ENCODE measurements at regions not wholly inside any gene's neighbourhood (a gene's known extent, or its start where the extent isn't known, plus 50 kb on each side); places are given as distances from the start of the nearest gene placed in this dataset.

- CTCF ChIA-PET: no interaction called here
- H3K4me1 Mint-ChIP-seq: no peaks in the 10 kb centered on the region
- no peaks in the 10 kb centered on the region for H3K36me3 Mint-ChIP-seq
- DNase-seq: no peak
- no peak overlapping the region for H3K27ac Mint-ChIP-seq
- no peaks in the 10 kb centered on the region for H3K27me3 Mint-ChIP-seq
- no peak overlapping the region for H3K4me3 Mint-ChIP-seq
- H3K9me3 Mint-ChIP-seq: no peaks in the 10 kb centered on the region
These were observed 295.8 kb downstream of the NDFIP2 start for GRCh38 chr13:79776531-79777295.

DNA sequence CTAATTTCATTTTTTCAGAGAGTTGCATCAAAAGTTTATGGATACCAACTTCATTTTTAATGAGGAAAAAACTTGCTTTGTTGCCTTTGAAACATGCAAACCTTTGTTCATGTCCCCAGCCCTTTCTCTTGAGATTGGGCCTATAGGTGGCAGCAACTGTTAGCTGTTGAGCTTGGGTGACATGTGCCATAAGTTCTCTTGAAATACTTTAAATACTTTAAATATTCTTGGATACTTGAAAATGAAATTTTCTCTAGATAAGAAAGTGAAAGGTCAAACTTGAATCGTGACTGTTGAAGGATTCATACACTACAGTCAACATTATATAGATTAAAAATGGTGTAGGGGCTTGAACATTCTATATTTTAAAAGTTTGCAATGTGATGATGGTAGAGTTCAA is 294.9 kb downstream of the NDFIP2 start:
- CTCF ChIA-PET: no interaction called here
- Mint-ChIP-seq H3K4me3 (no peak overlapping the region), H3K27ac (no peak overlapping the region), H3K4me1 (no peaks in the 10 kb centered on the region), H3K9me3 (peaks cover 2% of the 10 kb centered on the region), H3K27me3 (no peaks in the 10 kb centered on the region), H3K36me3 (no peaks in the 10 kb centered on the region)
- DNase-seq: no peak

- DNase-seq: no peak
- Mint-ChIP-seq H3K36me3 (no peaks in the 10 kb centered on the region), H3K4me1 (no peaks in the 10 kb centered on the region), H3K27ac (no peak overlapping the region), H3K4me3 (no peak overlapping the region), H3K9me3 (peaks cover 2% of the 10 kb centered on the region), H3K27me3 (no peaks in the 10 kb centered on the region)
- CTCF ChIA-PET: no interaction called here
These were observed 291.9 kb downstream of the NDFIP2 start for GRCh38 chr13:79772811-79773210.

DNA sequence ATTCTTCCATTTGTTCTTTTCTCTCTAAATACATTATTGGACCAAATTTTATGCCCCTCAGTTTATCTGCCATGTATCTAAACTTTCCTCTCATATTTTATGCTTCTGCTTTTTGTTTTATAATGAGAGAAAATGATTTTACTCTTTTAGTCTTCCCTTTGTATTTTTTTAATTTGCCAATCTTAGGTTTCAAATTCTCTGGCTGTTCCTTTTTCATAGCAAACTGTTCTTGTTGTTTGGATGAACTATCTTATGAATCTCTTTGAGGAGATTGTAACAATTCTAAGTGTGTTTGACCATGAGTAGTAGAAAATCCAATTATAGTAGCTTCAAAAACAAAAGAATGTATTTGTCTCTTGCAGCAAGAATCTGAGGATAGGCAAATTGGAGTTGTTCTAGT is 290.5 kb downstream of the NDFIP2 start:
- H3K27ac Mint-ChIP-seq: no peak overlapping the region
- DNase-seq: no peak
- CTCF ChIA-PET: no interaction called here
- no peaks in the 10 kb centered on the region for H3K36me3 Mint-ChIP-seq
- no peak overlapping the region for H3K4me3 Mint-ChIP-seq
- no peaks in the 10 kb centered on the region for H3K27me3 Mint-ChIP-seq
- H3K9me3 Mint-ChIP-seq: peaks cover 2% of the 10 kb centered on the region
- no peaks in the 10 kb centered on the region for H3K4me1 Mint-ChIP-seq

- Mint-ChIP-seq H3K27ac (no peak overlapping the region), H3K9me3 (peaks cover 2% of the 10 kb centered on the region), H3K4me1 (no peaks in the 10 kb centered on the region), H3K27me3 (no peaks in the 10 kb centered on the region), H3K36me3 (no peaks in the 10 kb centered on the region), H3K4me3 (no peak overlapping the region)
- CTCF ChIA-PET: no interaction called here
- no peak for DNase-seq
These were observed 289.1 kb downstream of the NDFIP2 start for GRCh38 chr13:79770056-79770455.

- Mint-ChIP-seq H3K4me3 (no peak overlapping the region), H3K27ac (no peak overlapping the region), H3K9me3 (peaks cover 2% of the 10 kb centered on the region), H3K36me3 (no peaks in the 10 kb centered on the region), H3K27me3 (no peaks in the 10 kb centered on the region), H3K4me1 (no peaks in the 10 kb centered on the region)
- CTCF ChIA-PET: no interaction called here
- DNase-seq: no peak
These were observed 286.2 kb downstream of the NDFIP2 start for GRCh38 chr13:79767126-79767525.

DNA sequence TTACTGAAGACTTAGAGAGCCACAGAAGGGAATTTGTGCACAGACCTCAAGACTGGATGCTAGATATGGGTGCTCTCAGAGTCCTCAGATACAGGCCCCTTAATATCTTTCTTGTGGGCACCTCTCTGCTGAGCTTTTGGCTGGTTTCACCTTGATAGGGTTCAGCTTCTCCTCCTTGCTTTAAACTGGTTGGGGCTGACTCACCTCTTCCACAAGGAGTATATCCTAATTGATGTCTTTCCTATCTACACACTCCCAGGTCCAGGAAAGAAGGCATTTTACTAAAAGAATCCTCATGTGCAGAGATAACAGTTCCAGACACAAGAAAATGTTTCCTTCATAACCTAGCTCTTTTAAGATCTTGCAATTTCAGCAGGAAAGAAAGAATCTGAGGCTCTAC is 284.4 kb downstream of the NDFIP2 start:
- CTCF ChIA-PET: no interaction called here
- no peaks in the 10 kb centered on the region for H3K4me1 Mint-ChIP-seq
- no peaks in the 10 kb centered on the region for H3K27me3 Mint-ChIP-seq
- peaks cover 3% of the 10 kb centered on the region for H3K9me3 Mint-ChIP-seq
- DNase-seq: no peak
- no peak overlapping the region for H3K4me3 Mint-ChIP-seq
- no peaks in the 10 kb centered on the region for H3K36me3 Mint-ChIP-seq
- H3K27ac Mint-ChIP-seq: no peak overlapping the region

GRCh38 chr13:79749984-79750551 is 269.1 kb downstream of the NDFIP2 start:
- no peak for DNase-seq
- Mint-ChIP-seq H3K4me3 (no peak overlapping the region), H3K4me1 (no peaks in the 10 kb centered on the region), H3K9me3 (no peaks in the 10 kb centered on the region), H3K36me3 (no peaks in the 10 kb centered on the region), H3K27me3 (no peaks in the 10 kb centered on the region), H3K27ac (no peak overlapping the region)
- CTCF ChIA-PET: no interaction called here

DNA sequence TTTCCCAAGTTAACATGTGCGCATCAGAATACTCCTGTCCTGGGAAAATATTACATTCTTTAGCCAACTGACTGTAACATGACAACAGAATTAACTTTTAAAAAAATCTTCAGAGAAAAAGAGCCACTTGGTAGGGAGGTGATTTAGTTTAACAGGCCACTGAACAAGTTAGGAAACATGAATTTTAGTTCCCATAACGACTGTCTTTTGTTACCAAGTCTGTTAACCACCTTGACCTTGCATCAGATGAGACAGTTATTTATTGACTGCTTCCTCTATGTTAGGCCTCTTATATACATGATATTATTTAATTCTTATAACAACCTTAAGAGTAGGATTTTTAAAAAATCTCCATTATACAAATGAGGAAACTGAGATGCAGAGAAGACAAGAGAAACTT is 268.6 kb downstream of the NDFIP2 start:
- Mint-ChIP-seq H3K4me3 (no peak overlapping the region), H3K9me3 (no peaks in the 10 kb centered on the region), H3K36me3 (no peaks in the 10 kb centered on the region), H3K27me3 (no peaks in the 10 kb centered on the region), H3K4me1 (no peaks in the 10 kb centered on the region), H3K27ac (no peak overlapping the region)
- DNase-seq: no peak
- CTCF ChIA-PET: no interaction called here

- no peak overlapping the region for H3K27ac Mint-ChIP-seq
- CTCF ChIA-PET: no interaction called here
- no peaks in the 10 kb centered on the region for H3K4me1 Mint-ChIP-seq
- no peak for DNase-seq
- H3K36me3 Mint-ChIP-seq: no peaks in the 10 kb centered on the region
- no peak overlapping the region for H3K4me3 Mint-ChIP-seq
- H3K27me3 Mint-ChIP-seq: no peaks in the 10 kb centered on the region
- no peaks in the 10 kb centered on the region for H3K9me3 Mint-ChIP-seq
These were observed 264.1 kb downstream of the NDFIP2 start for GRCh38 chr13:79745081-79745480.

DNA sequence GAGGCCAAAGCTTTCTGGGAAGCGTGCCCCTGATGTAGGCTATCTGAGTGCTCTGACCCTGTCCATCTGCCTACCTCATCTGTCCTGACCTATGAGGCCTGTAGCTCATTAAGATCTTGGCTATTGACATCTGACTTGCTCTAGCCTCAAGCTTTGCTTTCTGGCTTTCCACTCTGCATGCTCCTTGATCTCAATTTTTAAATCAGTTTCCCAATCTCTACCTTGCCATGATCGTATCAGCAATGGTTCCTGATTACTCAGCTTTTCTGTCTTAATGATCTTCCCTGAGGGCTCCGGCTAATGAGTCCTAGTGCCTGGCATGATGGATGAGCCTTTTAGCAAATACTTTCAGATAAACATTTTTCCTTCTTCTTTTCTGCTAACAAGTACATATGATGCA is 262.0 kb downstream of the NDFIP2 start:
- CTCF ChIA-PET: no interaction called here
- H3K4me3 Mint-ChIP-seq: no peak overlapping the region
- H3K27ac Mint-ChIP-seq: no peak overlapping the region
- H3K9me3 Mint-ChIP-seq: no peaks in the 10 kb centered on the region
- no peaks in the 10 kb centered on the region for H3K36me3 Mint-ChIP-seq
- H3K27me3 Mint-ChIP-seq: no peaks in the 10 kb centered on the region
- H3K4me1 Mint-ChIP-seq: no peaks in the 10 kb centered on the region
- no peak for DNase-seq

GRCh38 chr13:79740991-79741390 is 260.0 kb downstream of the NDFIP2 start:
- no peak overlapping the region for H3K4me3 Mint-ChIP-seq
- DNase-seq: no peak
- H3K27ac Mint-ChIP-seq: no peak overlapping the region
- H3K9me3 Mint-ChIP-seq: no peaks in the 10 kb centered on the region
- H3K27me3 Mint-ChIP-seq: no peaks in the 10 kb centered on the region
- H3K36me3 Mint-ChIP-seq: no peaks in the 10 kb centered on the region
- CTCF ChIA-PET: no interaction called here
- H3K4me1 Mint-ChIP-seq: no peaks in the 10 kb centered on the region

DNA sequence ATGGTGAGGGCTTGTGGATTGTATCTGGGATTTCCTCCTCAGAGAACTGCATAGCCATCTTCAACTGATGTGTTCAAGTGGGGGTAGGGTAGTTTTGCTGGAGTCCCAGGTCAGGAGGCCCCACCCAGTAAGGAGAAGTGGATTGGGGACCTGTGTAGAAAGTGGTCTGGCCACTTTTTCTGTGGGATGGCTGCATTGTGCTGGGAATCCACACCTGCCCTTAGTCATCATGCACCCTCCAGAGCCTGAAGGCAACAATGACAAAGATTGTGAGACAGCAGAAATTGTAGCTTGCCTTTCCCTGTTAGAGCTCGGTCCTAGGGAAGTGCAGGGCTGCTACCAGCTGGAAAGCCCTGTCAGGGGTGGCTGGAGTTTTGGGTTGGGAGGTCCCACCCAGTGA is 255.4 kb downstream of the NDFIP2 start:
- no peak for DNase-seq
- H3K27ac Mint-ChIP-seq: no peak overlapping the region
- CTCF ChIA-PET: no interaction called here
- H3K27me3 Mint-ChIP-seq: no peaks in the 10 kb centered on the region
- H3K9me3 Mint-ChIP-seq: no peaks in the 10 kb centered on the region
- H3K4me1 Mint-ChIP-seq: no peaks in the 10 kb centered on the region
- no peaks in the 10 kb centered on the region for H3K36me3 Mint-ChIP-seq
- no peak overlapping the region for H3K4me3 Mint-ChIP-seq

DNA sequence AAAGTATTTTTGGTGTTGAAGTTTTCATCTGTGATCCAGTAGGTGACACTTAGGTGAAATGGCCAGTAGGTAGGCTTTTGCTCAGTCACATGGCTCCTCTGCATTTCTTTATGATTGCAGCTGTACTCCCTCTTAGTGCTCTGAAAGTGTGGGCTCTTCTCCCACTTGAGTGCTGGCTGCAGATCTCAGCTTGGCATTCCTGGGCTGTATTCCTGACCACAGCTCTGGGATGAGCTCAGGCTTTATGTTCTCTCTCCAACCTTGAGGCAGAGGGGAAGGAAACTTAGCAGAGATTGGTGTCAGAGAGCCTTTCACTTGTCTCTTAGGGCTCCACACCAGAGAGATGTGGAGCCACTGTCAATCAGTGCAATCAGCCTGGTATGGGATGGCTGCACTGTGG is 254.3 kb downstream of the NDFIP2 start:
- CTCF ChIA-PET: no interaction called here
- no peaks in the 10 kb centered on the region for H3K36me3 Mint-ChIP-seq
- H3K4me3 Mint-ChIP-seq: no peak overlapping the region
- H3K9me3 Mint-ChIP-seq: no peaks in the 10 kb centered on the region
- no peak for DNase-seq
- H3K4me1 Mint-ChIP-seq: no peaks in the 10 kb centered on the region
- H3K27me3 Mint-ChIP-seq: no peaks in the 10 kb centered on the region
- no peak overlapping the region for H3K27ac Mint-ChIP-seq

DNA sequence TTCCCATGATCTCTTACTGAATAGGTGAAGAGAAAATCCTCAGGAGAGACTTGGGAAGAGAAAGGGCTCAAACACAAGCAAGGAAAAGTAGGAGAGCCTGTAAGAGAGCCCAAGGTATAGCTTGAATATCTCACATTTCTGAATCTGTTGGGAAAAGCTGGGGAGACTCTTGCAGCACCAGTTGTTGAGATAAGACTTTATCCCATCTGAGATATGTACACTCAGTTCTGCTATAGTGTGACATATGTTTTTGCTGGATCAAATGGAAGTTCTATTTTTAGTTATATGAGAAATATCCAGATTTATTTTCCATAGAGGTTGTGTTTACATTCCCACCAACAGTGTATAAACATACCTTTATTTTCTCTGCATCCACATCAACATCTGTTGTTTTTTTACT is 246.1 kb downstream of the NDFIP2 start:
- CTCF ChIA-PET: no interaction called here
- Mint-ChIP-seq H3K4me3 (no peak overlapping the region), H3K4me1 (no peaks in the 10 kb centered on the region), H3K36me3 (no peaks in the 10 kb centered on the region), H3K9me3 (no peaks in the 10 kb centered on the region), H3K27me3 (no peaks in the 10 kb centered on the region), H3K27ac (no peak overlapping the region)
- no peak for DNase-seq

DNA sequence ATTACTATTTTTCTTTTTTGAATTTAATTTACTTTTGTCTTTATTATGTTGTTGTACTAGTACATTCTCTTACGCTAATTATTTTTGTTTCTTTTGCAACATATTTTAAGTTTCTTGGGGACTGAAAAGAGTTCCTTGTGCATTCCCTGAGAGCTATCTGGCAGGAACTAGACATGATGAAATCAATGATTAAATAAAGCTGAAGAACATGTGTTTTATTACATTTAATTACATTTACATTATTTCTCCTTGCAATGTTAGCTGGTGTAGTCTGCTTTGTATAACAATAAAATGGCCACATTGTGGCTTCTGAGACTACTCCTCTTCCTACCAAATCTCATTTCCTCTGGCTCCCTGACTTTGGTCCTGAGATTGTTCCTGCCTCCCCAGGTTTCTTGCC is 244.9 kb downstream of the NDFIP2 start:
- no peak overlapping the region for H3K27ac Mint-ChIP-seq
- H3K27me3 Mint-ChIP-seq: no peaks in the 10 kb centered on the region
- H3K9me3 Mint-ChIP-seq: no peaks in the 10 kb centered on the region
- H3K4me3 Mint-ChIP-seq: no peak overlapping the region
- CTCF ChIA-PET: no interaction called here
- DNase-seq: no peak
- no peaks in the 10 kb centered on the region for H3K36me3 Mint-ChIP-seq
- H3K4me1 Mint-ChIP-seq: no peaks in the 10 kb centered on the region

Data from activated naive CD4-positive, alpha-beta T cell treated with anti-CD3 and anti-CD28 coated beads, Interleukin-2, amount 10 ng/mL, durations not matched to agents 7 days and 5 days (primary cell).